ENCODE measurements at regions not wholly inside any gene's neighbourhood (a gene's known extent, or its start where the extent isn't known, plus 50 kb on each side); places are given as distances from the start of the nearest gene placed in this dataset.

DNA sequence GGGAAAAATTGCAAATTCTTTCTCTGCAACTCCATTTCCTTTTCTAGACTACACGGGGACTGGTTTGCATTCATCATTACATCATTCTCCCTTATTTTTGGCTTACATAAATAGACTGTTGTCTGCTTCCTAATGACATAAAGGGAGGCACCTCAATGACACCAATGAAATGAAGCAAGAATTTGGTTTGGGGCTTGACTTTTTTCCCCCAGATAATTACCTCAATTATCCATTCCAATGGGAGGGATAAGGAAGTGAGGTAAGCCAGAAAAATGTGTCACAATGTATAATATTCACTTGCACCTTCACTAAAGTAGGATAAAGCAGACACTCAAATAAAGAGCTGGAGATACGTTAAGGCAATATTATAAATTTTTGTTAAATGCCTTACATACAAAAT is 240.6 kb upstream of the GRIP1 start:
- DNase-seq = no peak

- DNase-seq = no peak
Observed at GRCh38 chr12:66920205-66920604, 241.3 kb upstream of the GRIP1 start.

DNA sequence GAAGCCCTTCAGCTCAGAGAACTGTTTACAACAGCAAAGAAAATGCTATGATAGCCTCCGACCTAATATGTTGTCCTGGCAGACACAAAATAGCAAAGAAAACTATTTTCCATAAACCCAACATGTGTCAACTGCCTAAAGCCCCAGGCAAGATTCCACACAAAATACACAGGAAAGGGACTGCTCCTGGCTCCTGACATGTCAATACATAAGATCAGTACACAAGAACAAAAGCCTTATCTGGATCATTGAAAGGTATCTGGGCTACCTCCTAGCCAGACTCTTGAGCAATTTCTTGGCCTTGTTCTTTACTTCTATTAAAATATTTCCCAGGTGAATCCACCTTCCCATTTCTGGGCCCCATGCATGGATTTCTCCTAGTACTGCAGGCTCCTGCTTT is 242.3 kb upstream of the GRIP1 start:
- no peak for DNase-seq

GRCh38 chr12:66925083-66925482 is 246.2 kb upstream of the GRIP1 start:
- DNase-seq = no peak

DNA sequence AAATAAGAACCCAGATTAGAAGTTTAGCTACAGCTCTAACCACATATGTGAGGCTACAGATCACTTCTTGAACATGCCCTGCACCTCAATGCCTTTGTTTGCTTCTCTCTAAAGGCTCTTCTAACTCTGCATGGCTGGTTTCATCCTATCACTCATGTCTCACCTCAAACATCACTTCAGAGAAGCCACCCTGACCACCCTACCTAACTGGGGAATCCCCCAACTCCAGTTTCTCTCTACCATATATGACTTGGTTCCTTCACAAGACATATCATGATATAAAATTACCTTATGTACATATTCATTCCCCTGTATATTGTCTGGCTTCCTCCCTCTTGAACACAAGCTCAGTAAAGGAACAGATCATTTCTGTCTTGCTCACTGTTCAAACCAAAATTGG is 250.2 kb upstream of the GRIP1 start:
- no peak for DNase-seq

DNA sequence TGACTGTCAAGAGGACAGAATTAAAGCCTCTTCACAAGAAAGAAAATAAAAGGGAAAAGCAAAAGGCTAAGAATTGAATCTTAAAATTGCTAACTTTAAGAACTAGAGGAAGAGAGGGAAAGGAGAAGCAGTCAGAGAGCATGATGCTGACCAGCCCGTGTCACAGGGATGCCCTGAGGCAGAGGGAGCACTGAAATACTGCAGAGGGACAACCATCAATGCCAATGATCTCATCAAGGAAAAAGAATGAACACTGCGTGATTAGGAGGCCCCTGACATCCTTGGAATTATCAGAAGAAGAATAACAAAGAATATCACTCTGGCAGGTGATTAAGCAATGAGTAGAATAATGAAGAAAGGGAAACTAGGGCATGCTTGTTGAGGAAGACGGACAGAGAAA is 252.2 kb upstream of the GRIP1 start:
- DNase-seq = no peak

DNA sequence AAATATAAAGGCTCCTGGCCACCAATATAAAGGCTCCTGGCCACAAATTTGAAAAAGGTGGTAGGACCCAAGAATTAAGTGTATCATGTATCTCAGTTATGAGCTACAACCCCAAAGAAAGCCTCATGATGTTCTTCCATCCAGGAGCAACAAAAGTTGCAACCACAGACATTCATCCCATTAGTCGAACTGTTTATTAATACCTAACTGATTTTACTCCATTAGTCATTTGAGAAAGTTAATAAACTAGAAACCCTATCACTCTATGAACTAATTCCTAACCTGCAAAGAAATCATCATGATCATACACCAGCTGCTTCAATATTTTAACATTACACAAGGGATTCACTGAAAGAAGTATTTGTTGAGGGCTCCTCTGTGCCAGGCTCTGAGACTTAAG is 253.2 kb upstream of the GRIP1 start:
- DNase-seq = no peak

- DNase-seq = no peak
Observed at GRCh38 chr12:66934302-66935062, 255.6 kb upstream of the GRIP1 start.

GRCh38 chr12:66941150-66941549 is 262.3 kb upstream of the GRIP1 start:
- no peak for DNase-seq

DNA sequence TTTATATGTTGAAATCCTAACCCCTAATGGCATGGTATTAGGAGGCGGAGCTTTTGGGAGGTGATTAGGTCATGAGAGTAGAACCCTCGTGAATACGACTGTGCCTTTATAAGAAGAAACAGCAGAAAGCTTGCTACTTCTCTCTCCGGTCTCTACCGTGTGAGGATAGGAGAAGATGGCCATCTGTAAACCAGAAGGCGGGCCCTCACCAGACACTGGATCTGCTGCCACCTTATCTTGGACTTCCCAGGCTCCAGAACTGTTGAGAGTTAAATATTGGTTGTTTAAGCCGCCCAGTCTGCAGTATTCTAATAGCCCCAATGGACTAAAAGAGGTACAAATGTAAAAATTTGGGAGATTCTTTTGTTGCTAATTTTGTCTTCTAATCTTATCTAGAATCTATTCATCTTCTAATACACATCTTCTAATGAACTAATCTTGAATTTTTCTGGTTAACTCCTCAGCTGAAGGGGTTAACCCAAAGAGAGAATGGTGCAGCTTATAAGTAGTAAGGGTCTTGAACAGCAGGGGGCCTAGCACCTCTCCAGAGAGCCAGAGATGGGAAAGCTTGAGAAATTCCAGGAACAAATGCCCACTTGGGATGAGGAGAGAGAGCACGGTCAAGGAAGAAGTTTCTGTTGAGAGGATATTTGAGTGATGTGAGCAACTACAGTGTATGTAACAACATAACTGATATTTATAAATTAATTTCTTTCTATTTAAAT is 264.0 kb upstream of the GRIP1 start:
- DNase-seq = no peak

DNA sequence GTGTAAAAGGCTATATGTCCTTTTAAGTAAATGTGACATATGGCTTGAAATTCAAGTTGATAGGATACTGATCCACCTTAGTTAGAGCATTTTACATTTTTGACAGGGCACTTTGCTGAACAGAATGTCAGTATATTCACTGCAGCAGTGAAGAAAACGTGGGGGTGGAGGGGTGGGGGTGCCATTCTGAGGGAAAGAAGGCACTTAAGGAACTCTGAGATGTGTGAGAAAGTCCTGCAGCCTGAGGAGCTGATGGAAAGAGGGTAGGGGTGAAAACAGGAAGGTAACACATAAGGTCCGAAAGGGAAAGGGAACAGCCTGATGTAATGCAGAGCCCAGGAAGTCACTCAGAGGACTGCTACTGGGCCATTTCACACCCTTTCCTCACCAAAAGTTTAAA is 265.5 kb upstream of the GRIP1 start:
- DNase-seq = no peak

DNA sequence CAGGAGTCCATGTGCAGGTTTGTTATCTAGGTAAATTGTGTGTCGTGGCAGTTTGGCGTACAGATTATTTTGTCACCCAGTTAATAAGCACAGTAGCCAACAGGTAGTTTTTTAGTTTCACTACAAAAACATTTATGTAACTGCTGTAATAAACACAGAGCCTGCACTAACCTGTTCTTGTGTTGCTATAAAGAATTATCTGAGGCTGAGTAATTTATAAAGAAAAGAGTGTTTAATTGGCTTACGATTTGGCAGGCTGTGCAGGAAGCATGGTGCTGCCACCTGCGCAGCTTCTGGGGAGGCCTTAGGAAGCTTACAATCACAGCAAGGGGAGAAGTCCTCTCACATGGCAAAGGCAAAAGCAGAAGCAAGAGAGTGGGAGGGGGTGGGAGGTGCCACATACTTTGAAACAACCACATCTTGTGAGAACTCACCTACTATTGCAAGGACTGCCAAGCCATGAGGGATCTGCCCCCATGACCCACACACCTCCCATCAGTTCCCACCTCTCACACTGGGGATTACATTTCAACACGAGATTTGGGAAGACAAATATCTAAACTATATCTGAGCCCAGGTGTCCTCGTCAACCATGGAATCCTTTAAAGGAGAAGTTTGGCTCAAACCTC is 266.4 kb upstream of the GRIP1 start:
- DNase-seq = no peak

DNA sequence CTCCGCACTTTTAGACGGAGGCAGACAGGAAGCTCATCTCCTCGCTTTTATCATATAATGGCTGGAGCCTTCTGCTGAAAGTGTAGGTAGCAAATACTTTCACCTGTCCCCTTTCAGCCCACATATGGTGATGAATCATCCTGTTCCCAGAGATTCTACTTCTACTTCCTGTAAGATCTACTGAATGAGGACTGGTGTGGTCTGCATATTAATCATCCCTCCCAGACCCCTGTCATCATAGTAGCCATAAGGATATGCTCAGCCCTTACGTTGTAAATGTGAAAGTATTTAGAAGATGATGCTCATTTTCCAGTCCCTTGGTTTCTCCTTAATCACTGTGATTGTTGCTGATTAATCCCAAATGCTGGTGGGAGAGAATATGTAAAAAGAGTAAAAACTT is 268.2 kb upstream of the GRIP1 start:
- no peak for DNase-seq

DNA sequence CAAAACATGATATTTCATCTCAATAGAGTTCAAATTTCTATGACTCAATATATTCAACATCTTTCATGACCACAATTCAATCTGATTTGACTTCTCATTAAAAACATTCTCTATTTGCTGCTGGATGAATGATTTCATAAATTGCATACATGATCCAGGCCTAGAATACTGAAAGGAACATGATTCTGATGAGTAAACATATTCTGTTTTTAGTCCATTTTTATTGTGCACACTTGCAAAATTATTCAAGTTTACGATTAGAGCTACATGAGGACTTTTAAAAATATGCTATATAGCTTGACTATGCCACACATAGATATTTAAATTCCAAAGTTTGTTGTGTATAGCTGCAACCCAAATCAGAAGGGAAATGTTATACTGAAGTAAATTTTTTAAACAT is 273.8 kb upstream of the GRIP1 start:
- DNase-seq = no peak

DNA sequence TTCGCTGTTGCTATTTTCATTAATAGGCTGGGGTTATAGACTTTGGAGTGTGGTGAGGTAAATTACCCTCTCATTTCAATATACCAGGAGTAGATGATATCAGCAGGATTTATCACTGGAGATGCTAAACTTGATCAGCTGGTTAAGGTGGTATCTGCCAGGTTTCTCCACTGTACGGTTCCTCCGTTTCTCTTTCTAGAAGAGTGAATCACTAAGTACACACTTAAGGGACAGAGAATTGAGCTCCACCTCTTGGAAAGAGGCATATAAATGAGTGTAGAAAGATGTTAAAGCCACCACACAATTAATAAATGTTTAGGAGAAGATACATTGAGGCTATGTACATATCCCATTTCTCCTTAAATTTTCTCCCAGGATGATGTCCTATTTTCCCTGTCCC is 277.4 kb upstream of the GRIP1 start:
- no peak for DNase-seq

DNA sequence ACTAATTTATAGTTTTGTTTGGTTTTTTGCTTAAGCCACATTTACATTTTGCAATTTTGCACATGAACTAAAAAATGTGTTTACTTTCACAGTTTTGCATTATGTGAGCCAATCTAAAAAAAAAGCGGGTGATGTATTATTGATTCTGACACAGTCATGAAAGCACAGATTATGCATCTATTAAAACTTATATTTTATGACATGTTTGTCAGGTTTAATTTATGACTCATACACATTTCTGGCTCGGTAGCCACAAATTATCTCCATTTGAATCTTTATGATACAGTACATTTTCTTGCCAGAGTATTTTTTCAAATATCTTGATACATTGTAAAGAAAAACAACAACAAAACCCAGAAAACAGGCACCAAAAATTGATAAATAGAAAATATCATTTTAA is 280.4 kb upstream of the GRIP1 start:
- DNase-seq = no peak

DNA sequence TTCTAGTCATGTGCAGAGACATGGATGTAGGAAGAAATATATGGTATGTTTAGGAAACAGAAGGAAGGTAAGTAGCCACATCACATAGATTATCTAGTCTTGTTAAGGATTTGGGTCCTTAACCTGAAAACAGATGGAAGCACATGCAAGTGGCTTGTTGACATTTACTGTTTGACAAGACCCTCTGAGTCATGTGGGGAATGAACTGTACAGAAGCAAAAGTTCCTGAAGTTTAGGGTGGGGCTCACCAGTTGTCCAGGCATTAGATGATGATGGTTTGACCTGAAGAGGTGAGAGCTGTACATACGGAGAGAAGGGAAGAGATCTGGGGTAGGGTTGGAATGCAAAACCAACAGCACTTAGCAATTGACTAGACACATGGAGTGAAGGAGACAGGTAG is 281.1 kb upstream of the GRIP1 start:
- DNase-seq = no peak

DNA sequence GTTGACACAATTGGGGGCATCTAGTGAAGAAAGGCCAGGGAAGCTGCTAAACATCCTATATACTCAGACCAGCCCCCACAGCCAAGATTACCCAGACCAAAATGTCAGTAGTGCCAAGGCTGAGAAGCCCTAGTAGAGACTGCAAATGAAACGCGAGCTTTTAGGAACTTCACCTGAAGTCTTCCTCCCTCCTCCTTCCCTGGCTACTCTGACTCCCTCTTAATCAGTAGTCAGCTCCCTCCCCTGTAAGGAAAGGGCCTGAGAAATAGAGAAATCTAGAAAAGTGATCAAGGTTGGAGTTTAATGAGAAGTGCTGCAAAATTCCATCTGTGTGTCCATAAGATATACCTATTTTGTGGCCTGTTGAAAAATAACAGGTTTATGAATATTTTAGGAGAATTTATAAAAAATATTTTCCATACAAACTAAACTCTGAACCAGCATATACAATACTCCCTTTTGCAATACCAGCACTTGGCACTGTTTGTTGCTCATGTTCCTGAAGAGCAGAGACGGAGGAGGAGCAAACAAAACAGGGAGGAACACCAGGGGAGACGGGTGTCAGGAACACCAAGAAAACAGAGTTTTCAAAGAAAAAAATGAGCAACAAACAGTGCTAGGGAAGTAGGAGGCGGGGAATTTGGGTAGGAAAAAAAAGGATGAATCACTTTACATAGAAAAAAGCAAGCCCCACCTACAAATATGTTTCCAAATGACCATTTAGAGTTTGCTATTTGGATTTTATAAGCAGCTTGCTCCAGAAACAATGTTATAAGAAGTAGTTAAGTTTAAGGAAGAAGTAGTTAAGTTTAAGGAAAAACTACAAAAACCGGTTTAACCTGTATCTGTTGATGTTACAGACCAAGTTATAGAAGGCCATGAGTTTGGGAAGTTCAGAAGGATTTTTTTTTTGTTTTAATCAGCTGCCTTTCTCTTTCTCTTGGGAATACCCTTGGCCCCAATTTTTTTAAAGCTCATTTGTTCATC is 282.1 kb upstream of the GRIP1 start:
- no peak for DNase-seq

DNA sequence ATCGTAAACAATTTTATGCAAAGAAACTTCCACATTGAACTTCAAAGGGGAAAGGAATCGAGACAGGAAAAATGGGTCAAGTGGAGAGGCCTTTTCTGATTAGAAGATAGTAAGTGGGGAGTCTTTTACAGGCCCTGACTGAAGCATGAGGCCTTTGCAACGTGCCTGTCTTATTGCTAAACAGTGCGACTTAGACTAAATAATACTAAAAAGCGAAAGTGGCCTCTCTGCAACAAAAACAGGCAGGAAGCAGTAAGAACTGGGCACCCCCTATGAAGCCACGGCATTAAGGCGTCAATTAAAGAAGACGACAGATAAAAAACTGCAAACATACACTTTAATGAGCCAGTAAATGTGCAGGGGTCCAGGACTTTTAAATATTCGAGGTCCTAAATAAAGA is 283.4 kb upstream of the GRIP1 start:
- no peak for DNase-seq

DNA sequence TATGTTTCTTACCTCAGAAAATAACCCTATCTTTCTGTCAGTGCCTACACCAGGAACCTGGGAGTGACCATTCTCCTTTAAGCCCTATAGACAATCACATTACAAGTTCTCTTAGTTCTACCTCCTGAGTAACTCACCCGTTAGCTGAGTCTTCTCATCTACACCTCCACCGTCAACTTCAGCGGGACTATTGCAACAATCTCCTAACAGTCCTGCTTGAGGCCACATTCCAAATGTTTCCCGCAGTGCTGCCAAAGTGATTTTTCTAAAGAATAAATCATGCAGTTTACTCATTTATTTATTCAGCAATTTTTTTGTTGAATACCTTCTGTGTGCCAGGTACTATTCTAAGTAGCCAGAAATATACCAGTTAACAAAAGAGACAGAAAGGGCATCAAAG is 285.0 kb upstream of the GRIP1 start:
- no peak for DNase-seq

GRCh38 chr12:66964629-66965028 is 285.8 kb upstream of the GRIP1 start:
- DNase-seq = no peak

DNA sequence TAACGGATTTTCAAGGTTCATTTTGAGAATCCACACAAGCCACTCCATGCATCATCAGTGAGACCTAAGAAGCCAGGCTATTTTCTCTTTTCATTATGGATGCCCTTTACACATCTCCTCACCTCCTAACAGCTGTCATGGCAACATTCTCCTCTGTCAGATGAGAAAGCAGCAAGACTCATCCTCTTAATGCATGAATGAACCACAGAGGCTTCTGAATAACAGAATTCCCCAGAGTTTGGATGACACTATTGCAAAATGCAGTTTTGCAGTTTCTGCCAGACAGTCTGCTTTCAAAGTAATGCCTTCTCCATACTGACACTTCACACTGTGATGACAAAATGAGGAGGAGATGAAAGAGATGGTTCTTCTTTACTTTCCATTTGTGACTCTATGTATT is 286.7 kb upstream of the GRIP1 start:
- no peak for DNase-seq

DNA sequence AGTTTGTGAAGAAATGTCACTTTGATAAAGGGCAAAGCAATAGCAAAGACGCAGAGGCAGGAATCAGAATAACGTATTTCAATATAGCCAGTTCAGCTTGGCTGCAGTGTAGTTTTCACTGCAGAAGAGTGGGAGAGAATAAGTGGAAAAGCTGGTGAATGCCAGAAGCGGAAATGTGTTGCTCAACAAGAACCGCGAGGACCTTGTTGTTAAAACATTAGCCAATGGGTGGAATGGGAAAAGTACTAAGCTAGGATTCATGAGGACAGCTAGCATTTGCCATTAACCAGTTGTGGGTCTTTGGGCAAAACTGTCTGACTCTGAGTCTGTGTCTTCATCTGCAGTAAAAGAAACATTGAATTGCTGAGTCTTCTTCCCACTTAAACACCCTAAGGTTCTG is 292.9 kb upstream of the GRIP1 start:
- DNase-seq = no peak
